ENCODE measurements at regions not wholly inside any gene's neighbourhood (a gene's known extent, or its start where the extent isn't known, plus 50 kb on each side); places are given as distances from the start of the nearest gene placed in this dataset.

- DNase-seq (ENCODE audit: low read depth in 2 of 2): no peak
Observed at GRCh38 chr4:81883530-81884450, 412.1 kb upstream of the RASGEF1B start.

- no peak for DNase-seq (ENCODE audit: low read depth in 2 of 2)
Observed at GRCh38 chr4:81883004-81883403, 411.3 kb upstream of the RASGEF1B start.

DNA sequence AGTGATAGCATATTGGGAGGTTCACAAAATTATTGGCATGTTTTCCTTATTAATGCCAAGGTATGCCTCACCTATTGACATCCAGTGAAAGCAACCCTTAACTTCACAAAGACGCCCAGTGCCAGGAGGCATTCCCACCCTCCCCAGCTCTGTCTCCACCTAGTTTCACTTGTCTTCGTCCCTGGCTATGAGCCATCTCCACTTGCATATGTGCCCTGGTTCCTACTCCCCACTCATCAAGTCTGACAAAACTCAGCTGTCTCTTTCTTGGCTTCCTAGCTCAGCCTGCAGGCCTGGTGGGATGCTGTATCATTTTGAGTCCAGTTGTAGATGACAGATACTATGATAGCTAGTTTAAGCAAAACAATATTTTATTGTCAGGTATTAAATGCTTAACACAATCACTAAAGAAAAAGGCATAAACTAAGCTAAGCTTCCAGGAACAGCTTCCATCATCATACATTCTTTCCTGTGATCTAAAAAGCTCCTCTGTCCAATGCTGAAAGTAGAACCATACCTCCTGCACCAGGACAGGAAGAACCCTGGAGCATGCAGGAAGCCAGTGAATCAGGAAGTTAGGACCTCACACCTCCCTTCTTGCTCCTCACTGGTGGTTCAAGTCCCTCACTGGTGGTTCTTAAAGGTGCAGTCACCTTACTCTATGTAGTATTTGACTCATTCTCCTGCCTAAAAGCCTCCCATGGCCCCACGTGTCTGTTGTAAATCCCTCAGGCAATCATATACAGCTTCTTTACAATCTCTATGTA, 410.3 kb upstream of the RASGEF1B start:
- no peak for DNase-seq (ENCODE audit: low read depth in 2 of 2)

DNA sequence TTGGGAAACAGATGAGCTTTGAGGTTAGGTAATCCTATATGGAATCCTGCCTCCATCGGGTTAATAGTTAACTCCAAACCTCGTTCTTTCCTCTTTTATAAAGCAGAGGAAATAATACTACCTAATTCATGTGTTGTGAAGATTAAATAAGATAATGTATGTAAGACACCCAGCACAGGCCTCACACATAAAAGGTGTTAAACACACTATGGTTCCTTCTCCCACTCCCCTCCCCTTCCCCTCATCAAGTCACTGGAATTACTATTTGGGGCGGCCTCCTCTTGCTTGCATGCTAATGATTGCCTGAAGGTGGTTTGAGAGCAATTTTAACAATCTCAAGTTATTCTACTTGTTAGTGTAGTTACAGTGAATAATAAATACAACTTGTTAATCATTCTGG, 404.4 kb upstream of the RASGEF1B start:
- DNase-seq (ENCODE audit: low read depth in 2 of 2): no peak

GRCh38 chr4:81874661-81875515, 403.2 kb upstream of the RASGEF1B start:
- no peak for DNase-seq (ENCODE audit: low read depth in 2 of 2)

- no peak for DNase-seq (ENCODE audit: low read depth in 2 of 2)
Observed at GRCh38 chr4:81870275-81870674, 398.6 kb upstream of the RASGEF1B start.

DNA sequence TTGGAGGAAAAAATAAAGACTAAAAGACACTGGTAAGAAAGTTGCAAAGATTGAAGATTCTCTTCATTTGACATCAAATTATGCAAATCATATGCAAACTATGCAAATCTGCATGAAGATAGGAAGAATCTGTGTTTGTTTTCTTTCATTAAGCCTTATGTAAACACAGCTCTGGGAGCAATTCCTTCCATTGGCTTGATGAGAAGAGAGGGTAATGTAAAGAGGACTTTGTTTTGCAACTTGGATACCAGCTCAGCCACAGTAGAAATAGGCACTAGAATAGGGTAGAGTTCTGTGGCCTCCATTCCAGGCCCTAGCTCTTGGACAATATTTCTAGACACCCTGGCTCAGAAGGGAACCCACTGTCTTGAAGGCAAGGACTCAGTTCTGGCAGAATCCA, 388.4 kb upstream of the RASGEF1B start:
- no peak for DNase-seq (ENCODE audit: low read depth in 2 of 2)

DNA sequence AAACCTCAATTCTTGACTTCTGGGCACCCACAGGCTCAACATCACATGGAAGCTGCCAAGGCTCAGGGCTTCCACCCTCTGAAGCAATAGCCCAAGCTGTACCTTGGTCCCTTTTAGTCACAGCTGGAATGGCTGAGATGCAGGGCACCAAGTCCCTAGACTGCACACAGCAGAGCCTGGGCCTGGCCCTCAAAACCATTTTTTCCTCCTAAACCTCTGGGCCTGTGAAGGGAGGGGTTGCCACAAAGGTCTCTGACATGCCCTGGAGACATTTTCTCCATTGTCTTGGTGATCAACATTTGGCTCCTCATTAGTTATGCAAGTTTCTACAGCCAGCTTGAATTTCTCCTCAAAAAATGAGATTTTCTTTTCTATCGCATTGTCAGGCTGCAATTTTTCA, 382.7 kb upstream of the RASGEF1B start:
- no peak for DNase-seq (ENCODE audit: low read depth in 2 of 2)

GRCh38 chr4:81852031-81852715, 380.5 kb upstream of the RASGEF1B start:
- no peak for DNase-seq (ENCODE audit: low read depth in 2 of 2)

GRCh38 chr4:81850701-81851100, 379.0 kb upstream of the RASGEF1B start:
- DNase-seq (ENCODE audit: low read depth in 2 of 2): no peak

DNA sequence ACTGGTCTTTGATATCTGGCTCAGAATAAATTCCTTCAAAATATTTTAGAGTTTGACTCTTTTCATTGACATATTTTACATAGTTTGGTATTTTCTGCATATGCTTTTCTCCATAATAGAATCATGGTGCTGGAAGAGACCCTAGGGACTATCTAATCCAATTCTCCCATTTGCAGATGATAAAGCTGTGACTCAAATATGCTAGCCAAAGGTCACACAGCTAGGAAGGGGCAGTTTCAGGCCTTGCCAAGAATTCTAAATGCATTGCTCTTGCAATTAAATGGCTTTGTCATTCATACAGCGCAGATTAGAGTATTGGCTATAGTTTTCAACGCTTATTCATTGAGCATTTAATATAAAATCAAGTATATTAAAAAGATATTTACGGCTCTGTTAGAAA, 374.1 kb upstream of the RASGEF1B start:
- DNase-seq (ENCODE audit: low read depth in 2 of 2): no peak

DNA sequence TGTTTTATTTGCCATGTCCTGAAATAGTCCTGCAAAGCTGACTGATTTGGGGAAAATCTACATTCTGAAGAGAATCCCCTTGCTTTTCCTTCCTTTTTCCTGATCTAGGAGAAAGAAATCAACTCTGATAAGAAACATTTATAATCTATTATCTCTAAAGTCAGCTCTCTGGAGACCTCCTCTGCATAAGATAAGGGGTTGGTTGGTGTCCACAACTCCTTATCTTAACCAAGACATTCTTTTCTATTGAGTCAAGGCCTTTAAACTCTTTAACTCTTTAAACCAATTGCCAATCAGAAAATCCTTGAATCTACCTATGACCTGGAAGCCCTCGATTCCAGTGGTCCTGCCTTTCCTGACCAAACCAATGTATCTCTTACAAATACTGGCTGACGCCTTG, 373.6 kb upstream of the RASGEF1B start:
- no peak for DNase-seq (ENCODE audit: low read depth in 2 of 2)

DNA sequence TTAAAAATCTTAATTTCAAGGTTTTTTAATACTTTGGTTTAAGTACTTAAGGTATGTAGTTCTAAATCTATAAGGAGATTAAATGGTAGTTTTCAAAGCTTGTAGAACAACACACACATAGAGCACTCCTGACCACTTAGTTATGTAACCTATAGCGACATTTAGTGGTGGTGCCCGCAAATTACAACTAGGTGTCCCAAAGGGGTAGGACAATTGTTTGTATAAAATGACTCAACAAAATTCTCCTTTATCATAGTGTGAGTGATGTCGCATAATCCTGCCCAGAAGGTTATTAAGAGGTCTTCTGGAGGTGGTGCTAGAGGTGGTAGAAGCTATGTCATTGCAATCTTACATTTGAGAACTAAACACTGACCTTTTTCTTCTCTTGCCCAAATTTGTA, 373.0 kb upstream of the RASGEF1B start:
- DNase-seq (ENCODE audit: low read depth in 2 of 2): peak; percentile 54

DNA sequence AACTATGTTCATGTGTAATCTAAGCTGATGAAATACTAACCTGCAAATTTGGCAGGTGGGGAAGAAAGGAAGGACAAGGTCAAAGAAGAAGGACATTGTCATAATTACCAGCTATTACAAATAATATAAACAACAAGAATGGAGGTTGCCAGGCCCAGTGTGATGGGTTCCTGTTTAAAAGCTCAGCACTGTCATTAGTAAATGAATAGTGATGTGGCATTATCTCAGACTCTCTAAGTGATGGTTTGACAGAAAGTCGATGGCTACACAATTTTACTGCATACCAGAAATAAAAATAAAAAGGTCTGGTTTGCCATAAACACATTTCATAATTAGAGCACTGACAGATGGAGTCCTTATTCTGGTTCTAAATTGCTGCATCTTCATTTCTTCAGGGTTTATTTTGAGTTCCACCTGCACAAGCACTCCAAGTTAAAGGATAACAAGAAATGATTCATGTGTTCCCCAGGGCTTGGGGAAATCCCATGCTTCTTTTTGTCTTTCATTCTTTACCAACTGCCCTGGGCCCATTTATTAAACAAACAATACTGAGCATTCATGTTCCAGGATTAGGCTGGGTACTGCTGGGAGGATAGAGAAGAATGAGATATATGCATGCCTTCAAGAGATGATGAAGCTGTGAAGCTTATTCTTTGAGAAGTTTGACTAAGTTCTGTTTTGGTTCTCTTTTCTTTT, 367.8 kb upstream of the RASGEF1B start:
- DNase-seq (ENCODE audit: low read depth in 2 of 2): no peak

DNA sequence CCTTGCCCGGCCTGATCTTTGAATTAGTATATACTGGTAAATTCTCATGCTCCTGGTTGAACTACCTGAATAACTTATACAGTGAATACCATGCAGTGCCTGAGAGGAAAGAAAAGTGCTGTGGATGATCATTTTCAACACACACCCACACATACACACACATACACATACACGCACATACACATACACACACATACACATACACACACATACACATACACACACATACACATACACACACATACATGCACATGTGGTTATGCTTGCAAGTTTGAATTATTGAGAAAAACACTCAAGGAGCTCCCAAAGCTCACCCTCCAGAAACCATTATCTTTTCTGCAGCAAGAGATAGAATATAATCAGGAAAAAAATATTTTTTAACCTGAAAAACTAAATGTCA, 366.9 kb upstream of the RASGEF1B start:
- no peak for DNase-seq (ENCODE audit: low read depth in 2 of 2)

DNA sequence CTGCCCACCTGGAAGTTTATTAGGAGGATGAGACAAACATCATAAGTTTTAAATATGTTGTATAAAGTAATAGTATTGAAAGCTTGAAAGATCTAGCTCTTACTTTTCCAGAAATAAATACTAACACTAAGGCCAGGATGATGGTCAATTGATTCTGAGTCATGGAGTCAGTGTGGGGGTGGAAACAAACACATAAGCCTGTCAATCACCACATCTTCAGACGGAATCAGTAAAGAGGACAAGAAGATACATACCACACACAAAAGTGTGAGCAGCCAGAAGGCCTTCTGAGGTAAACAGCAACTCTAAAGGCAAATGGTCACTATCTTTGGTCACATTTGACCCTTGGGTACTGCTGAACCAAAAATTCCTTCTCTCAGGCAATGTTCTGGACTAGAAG, 365.0 kb upstream of the RASGEF1B start:
- DNase-seq (ENCODE audit: low read depth in 2 of 2): no peak

DNA sequence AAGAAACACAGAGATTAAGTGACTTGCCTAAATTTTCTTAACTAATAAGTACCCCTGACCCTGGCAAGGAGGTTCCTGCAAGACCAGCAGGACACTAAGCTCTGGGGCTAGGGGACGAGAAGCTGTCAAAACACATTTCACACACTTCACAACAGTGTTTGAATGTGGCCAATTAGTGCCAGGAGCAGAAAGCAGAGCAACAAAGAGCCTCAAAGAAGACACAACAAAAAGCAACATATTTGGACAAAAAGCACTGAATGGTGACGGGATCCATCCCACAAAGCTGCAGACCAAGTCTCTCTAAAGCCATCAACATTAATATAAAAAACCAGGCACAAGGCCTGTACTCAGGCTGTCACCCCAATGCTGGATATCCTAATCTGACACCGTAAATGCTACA, 361.9 kb upstream of the RASGEF1B start:
- DNase-seq (ENCODE audit: low read depth in 2 of 2): no peak

DNA sequence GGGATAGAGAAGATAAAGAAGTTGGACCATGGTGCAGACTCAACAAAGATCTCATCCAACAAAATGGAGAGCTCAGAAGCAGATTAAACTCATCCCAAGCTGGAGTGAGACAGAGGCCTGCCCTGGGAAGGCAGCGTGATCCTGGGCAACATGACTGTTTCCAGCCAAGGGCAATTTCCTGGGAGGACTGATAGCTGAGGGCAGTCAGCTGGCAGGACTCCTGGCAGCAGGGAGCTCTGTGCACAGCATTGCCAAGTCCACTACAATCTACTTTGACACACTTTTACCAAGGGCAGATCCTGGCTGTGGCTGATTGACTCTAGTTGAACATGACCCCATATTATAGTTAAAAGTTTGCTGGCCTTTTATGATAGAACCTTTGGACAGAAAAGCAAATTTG, 357.3 kb upstream of the RASGEF1B start:
- DNase-seq (ENCODE audit: low read depth in 2 of 2): no peak

DNA sequence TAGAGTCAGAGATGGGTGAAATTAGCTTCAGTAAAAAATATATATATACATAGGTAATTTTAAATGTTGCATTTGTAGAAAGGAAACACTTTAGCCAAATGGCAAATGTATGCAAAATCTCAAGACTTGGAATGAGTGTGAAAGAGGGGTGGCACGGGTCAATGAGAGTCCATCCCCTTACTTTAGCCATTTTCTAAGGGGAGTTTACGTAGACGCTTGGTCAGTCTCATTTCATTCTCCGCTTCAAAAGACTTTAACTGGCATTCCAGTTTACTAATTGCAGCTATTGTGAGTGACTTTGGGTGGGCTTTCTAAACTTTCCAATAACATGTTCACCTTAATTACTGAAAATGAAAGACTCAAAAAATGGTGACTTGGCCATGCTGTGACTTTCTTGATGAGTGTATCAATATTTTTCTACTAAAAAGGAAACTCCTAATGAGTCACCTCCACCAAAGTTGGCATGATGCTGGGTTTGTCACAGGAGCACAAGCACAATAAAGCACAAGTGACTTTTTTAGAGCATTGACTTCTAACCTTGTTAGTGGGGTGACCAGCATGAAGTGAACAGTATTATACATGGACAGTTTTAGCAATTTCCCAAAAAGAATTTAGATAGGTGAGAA, 356.0 kb upstream of the RASGEF1B start:
- DNase-seq (ENCODE audit: low read depth in 2 of 2): no peak

DNA sequence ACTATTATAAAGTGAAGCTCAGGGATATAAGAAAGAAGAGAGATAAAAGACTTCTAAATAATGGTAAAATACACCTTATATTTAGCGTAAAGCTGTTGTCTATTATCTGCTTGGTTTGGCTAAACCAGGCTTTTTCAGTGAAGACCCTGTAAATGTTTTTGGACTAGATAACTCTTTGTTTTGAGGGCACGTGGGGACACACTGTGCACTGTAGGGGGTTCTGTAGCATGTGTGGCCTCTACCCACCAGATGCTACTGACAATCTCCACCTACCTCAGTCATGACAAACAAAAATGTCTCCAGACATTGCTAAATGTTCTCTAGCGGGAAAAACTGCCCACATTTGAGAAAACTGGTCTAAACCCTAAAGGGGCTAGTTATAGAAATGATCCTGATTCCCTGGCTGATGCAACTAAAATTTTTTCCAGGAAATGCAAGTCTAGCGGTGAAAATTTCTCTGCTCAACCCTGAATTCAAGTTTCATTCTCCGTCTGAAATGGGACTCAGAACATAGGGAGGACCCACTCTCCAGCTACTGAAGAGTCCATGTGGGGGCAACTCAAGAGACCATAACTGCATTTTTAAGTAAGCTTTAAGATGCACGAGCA, 355.2 kb upstream of the RASGEF1B start:
- no peak for DNase-seq (ENCODE audit: low read depth in 2 of 2)

Data from activated CD8-positive, alpha-beta memory T cell treated with anti-CD3 and anti-CD28 coated beads for 4 hours (primary cell).